SK-N-SH treated with all-trans-retinoic acid at 6 μM for 48 hours (cell line): ENCODE measurements at regions not wholly inside any gene's neighbourhood (a gene's known extent, or its start where the extent isn't known, plus 50 kb on each side); places are given as distances from the start of the nearest gene placed in this dataset.

Experiments used
- ATAC-seq: fragments of 200-7000 bp; cut with Tn5 transposase; 3 replicates; pipeline ENCODE4 v1.9.1; 2020; ENCODE audit warnings: mild to moderate bottlenecking, moderate library complexity
- ARNTL ChIP-seq: fragments of 450-650 bp; formaldehyde crosslinking; IDR thresholded peaks from 2 replicates; pipeline ENCODE4 v1.5.0; 2020; ENCODE audit warnings: low read depth, mild to moderate bottlenecking, moderate library complexity, borderline replicate concordance
- BACH2 ChIP-seq: fragments of 250-450 bp; sonication (Bioruptor Pico); IDR thresholded peaks from 2 replicates; pipeline ENCODE4 v1.9.0; 2021; ENCODE audit warnings: mild to moderate bottlenecking, borderline replicate concordance
- CSDC2 ChIP-seq: fragments of 250-450 bp; sonication (Bioruptor Pico); IDR thresholded peaks from 2 replicates; pipeline ENCODE4 v1.5.0; 2020; ENCODE audit warnings: mild to moderate bottlenecking, moderate library complexity
- CSRNP3 ChIP-seq: fragments of 250-450 bp; sonication (Bioruptor Pico); IDR thresholded peaks from 2 replicates; pipeline ENCODE4 v1.5.1; 2021; ENCODE audit warnings: mild to moderate bottlenecking, moderate library complexity
- ESRRG ChIP-seq: fragments of 250-450 bp; sonication (Bioruptor Pico); IDR thresholded peaks from 2 replicates; pipeline ENCODE4 v1.6.1; 2021; ENCODE audit warnings: mild to moderate bottlenecking
- GLIS3 ChIP-seq: fragments of 250-450 bp; sonication (Bioruptor Pico); IDR thresholded peaks from 2 replicates; pipeline ENCODE4 v1.5.0; 2020; ENCODE audit warnings: mild to moderate bottlenecking, moderate library complexity
- ISL1 ChIP-seq: fragments of 250-450 bp; sonication (Bioruptor Pico); IDR thresholded peaks from 2 replicates; pipeline ENCODE4 v2.1.2; 2022; ENCODE audit warnings: mild to moderate bottlenecking, moderate library complexity
- OSR1 ChIP-seq: fragments of 250-450 bp; sonication (Bioruptor Pico); IDR thresholded peaks from 2 replicates; pipeline ENCODE4 v1.8.0; 2022; ENCODE audit warnings: moderate library complexity, mild to moderate bottlenecking, inconsistent platforms
- POU6F1 ChIP-seq: fragments of 250-450 bp; sonication (Bioruptor Pico); IDR thresholded peaks from 2 replicates; pipeline ENCODE4 v1.8.0; 2021; ENCODE audit warnings: low read depth, mild to moderate bottlenecking, moderate library complexity, borderline replicate concordance
- PPARA ChIP-seq: fragments of 250-450 bp; sonication (Bioruptor Pico); IDR thresholded peaks from 2 replicates; pipeline ENCODE4 v1.5.0; 2020; ENCODE audit warnings: mild to moderate bottlenecking, borderline replicate concordance
- RARB ChIP-seq: fragments of 250-450 bp; sonication (Bioruptor Pico); IDR thresholded peaks from 2 replicates; pipeline ENCODE4 v1.8.0; 2021; ENCODE audit warnings: mild to moderate bottlenecking, moderate library complexity
- TCF4 ChIP-seq: fragments of 250-450 bp; sonication (Bioruptor Pico); IDR thresholded peaks from 2 replicates; pipeline ENCODE4 v1.8.0; 2021; ENCODE audit warnings: mild to moderate bottlenecking, moderate library complexity, borderline replicate concordance
- TOX ChIP-seq: fragments of 250-450 bp; sonication (Bioruptor Pico); IDR thresholded peaks from 2 replicates; pipeline ENCODE4 v1.8.0; 2021; ENCODE audit warnings: mild to moderate bottlenecking, moderate library complexity, borderline replicate concordance
- TSHZ2 ChIP-seq: fragments of 250-450 bp; sonication (Bioruptor Pico); IDR thresholded peaks from 2 replicates; pipeline ENCODE4 v1.5.0; 2020; ENCODE audit warnings: mild to moderate bottlenecking, moderate library complexity
- ZC3H10 ChIP-seq: fragments of 250-450 bp; sonication (Bioruptor Pico); IDR thresholded peaks from 2 replicates; pipeline ENCODE4 v1.5.1; 2021; ENCODE audit warnings: mild to moderate bottlenecking, moderate library complexity
- ZFP3 ChIP-seq: fragments of 250-450 bp; sonication (Bioruptor Pico); IDR thresholded peaks from 2 replicates; pipeline ENCODE4 v1.5.0; 2020; ENCODE audit warnings: mild to moderate bottlenecking, moderate library complexity
- ZFP30 ChIP-seq: fragments of 450-650 bp; formaldehyde crosslinking; IDR thresholded peaks from 2 replicates; pipeline ENCODE4 v1.5.0; 2022; ENCODE audit warnings: mild to moderate bottlenecking, moderate library complexity
- ZNF565 ChIP-seq: fragments of 450-650 bp; formaldehyde crosslinking; conservative IDR thresholded peaks from 2 replicates; pipeline ENCODE4 v1.5.0; 2020; ENCODE audit warnings: low read depth, mild to moderate bottlenecking, moderate library complexity
- ZNF70 ChIP-seq: fragments of 450-650 bp; formaldehyde crosslinking; IDR thresholded peaks from 2 replicates; pipeline ENCODE4 v1.5.0; 2020; ENCODE audit warnings: mild to moderate bottlenecking, moderate library complexity
- ZNF8 ChIP-seq: fragments of 450-650 bp; formaldehyde crosslinking; IDR thresholded peaks from 2 replicates; pipeline ENCODE4 v1.5.0; 2020; ENCODE audit warnings: mild to moderate bottlenecking, moderate library complexity
- TF ChIP-seq, protein P1 (sequence below): fragments of 250-450 bp; sonication (Bioruptor Pico); IDR thresholded peaks from 2 replicates; pipeline ENCODE4 v1.8.0; 2020; ENCODE audit warnings: mild to moderate bottlenecking, moderate library complexity, borderline replicate concordance

GRCh38 chr13:79935121-79935520 is 405.8 kb downstream of the SPRY2 start:
- TF ChIP-seq ISL1 (CRISPR knock-in tag) = no peak
- no peak for TF ChIP-seq TSHZ2
- no peak for TF ChIP-seq POU6F1 (CRISPR knock-in tag)
- TF ChIP-seq ZNF565 (CRISPR knock-in tag) = no peak
- no peak for TF ChIP-seq ARNTL (CRISPR knock-in tag)
- no peak for TF ChIP-seq CSDC2 (CRISPR knock-in tag)
- no peak for TF ChIP-seq PPARA (CRISPR knock-in tag)
- TF ChIP-seq CSRNP3 = no peak
- TF ChIP-seq ZFP3 (CRISPR knock-in tag) = no peak
- no peak for TF ChIP-seq ZFP30 (CRISPR knock-in tag)
- TF ChIP-seq, protein P1, sequence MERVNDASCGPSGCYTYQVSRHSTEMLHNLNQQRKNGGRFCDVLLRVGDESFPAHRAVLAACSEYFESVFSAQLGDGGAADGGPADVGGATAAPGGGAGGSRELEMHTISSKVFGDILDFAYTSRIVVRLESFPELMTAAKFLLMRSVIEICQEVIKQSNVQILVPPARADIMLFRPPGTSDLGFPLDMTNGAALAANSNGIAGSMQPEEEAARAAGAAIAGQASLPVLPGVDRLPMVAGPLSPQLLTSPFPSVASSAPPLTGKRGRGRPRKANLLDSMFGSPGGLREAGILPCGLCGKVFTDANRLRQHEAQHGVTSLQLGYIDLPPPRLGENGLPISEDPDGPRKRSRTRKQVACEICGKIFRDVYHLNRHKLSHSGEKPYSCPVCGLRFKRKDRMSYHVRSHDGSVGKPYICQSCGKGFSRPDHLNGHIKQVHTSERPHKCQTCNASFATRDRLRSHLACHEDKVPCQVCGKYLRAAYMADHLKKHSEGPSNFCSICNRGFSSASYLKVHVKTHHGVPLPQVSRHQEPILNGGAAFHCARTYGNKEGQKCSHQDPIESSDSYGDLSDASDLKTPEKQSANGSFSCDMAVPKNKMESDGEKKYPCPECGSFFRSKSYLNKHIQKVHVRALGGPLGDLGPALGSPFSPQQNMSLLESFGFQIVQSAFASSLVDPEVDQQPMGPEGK = no peak
- no peak for TF ChIP-seq ZC3H10 (CRISPR knock-in tag)
- TF ChIP-seq GLIS3 (CRISPR knock-in tag) = no peak
- no peak for TF ChIP-seq ZNF70
- no peak for TF ChIP-seq ESRRG (CRISPR knock-in tag)
- no peak for TF ChIP-seq BACH2 (CRISPR knock-in tag)
- no peak for TF ChIP-seq TCF4 (CRISPR knock-in tag)

GRCh38 chr13:79933389-79933788 is 407.5 kb downstream of the SPRY2 start:
- no peak for ATAC-seq
- TF ChIP-seq ISL1 (CRISPR knock-in tag) = no peak
- no peak for TF ChIP-seq OSR1
- TF ChIP-seq ZNF8 (CRISPR knock-in tag) = no peak
- TF ChIP-seq TOX = no peak
- TF ChIP-seq CSDC2 (CRISPR knock-in tag) = no peak
- TF ChIP-seq BACH2 (CRISPR knock-in tag) = no peak
- TF ChIP-seq POU6F1 (CRISPR knock-in tag) = no peak
- no peak for TF ChIP-seq ZC3H10 (CRISPR knock-in tag)
- no peak for TF ChIP-seq ARNTL (CRISPR knock-in tag)
- no peak for TF ChIP-seq TCF4 (CRISPR knock-in tag)
- TF ChIP-seq RARB (CRISPR knock-in tag) = no peak
- TF ChIP-seq ZFP3 (CRISPR knock-in tag) = no peak
- no peak for TF ChIP-seq ZNF565 (CRISPR knock-in tag)
- TF ChIP-seq GLIS3 (CRISPR knock-in tag) = no peak
- no peak for TF ChIP-seq ZNF70
- TF ChIP-seq, protein P1 = no peak
- no peak for TF ChIP-seq ESRRG (CRISPR knock-in tag)

More at GRCh38 chr13:79935121-79935520, 405.8 kb downstream of the SPRY2 start:
- no peak for ATAC-seq
